ENCODE measurements at regions not wholly inside any gene's neighbourhood (a gene's known extent, or its start where the extent isn't known, plus 50 kb on each side); places are given as distances from the start of the nearest gene placed in this dataset.

- Histone ChIP-seq H3K36me3 (ENCODE audit: insufficient read depth, low read length) (no peaks in the 10 kb centered on the region), H3K9me3 (ENCODE audit: control insufficient read depth in 1 of 2, insufficient read depth in 1 of 2, low read length in 2 of 2) (no peaks in the 10 kb centered on the region), H3K27ac (ENCODE audit: low read depth in 1 of 2, low read length in 2 of 2) (no peak overlapping the region), H3K4me3 (ENCODE audit: low read length) (no peak overlapping the region), H3K27me3 (ENCODE audit: control insufficient read depth in 1 of 2, insufficient read depth in 2 of 2, low read length in 2 of 2) (no peaks in the 10 kb centered on the region), H3K4me1 (ENCODE audit: insufficient read depth, low read length) (no peaks in the 10 kb centered on the region)
- H3K9me3 Mint-ChIP-seq, result no peaks in the 10 kb centered on the region
- H3K4me3 Mint-ChIP-seq, result no peak overlapping the region
- H3K27ac Mint-ChIP-seq, result no peak overlapping the region
- H3K27me3 Mint-ChIP-seq, result no peaks in the 10 kb centered on the region
- DNase-seq (no peak), ATAC-seq (ENCODE audit: poor library complexity) (no peak)
- TF ChIP-seq CTCF (IDR thresholded peaks at IDR 0.05), result no peak
- intact Hi-C loops (cut with DNase I, micrococcal nuclease), result no loop called here
- ChIA-PET CTCF (interaction anchor here (0.6 kb wide), 1 partner anchor 26 kb away, joined by 3 read pairs; no protein-coding TSS in a partner anchor), POLR2A (no interaction called here)
- H3K4me1 Mint-ChIP-seq (ENCODE audit: low read depth), result no peaks in the 10 kb centered on the region
- no peaks in the 10 kb centered on the region for H3K36me3 Mint-ChIP-seq (ENCODE audit: low read depth)
Measured at GRCh38 chr18:2002151-2002550, 569.2 kb downstream of the METTL4 start.

GRCh38 chr18:2002604-2003003 lies 568.7 kb downstream of the METTL4 start:
- H3K4me1 ChIP-seq (ENCODE audit: insufficient read depth, low read length), result no peaks in the 10 kb centered on the region
- no peaks in the 10 kb centered on the region for H3K27me3 ChIP-seq (ENCODE audit: control insufficient read depth in 1 of 2, insufficient read depth in 2 of 2, low read length in 2 of 2)
- no peak overlapping the region for H3K4me3 ChIP-seq (ENCODE audit: low read length)
- Mint-ChIP-seq H3K4me3 (no peak overlapping the region), H3K27ac (no peak overlapping the region), H3K9me3 (peaks cover 2% of the 10 kb centered on the region), H3K36me3 (ENCODE audit: low read depth) (no peaks in the 10 kb centered on the region), H3K27me3 (no peaks in the 10 kb centered on the region), H3K4me1 (ENCODE audit: low read depth) (no peaks in the 10 kb centered on the region)
- TF ChIP-seq CTCF (IDR thresholded peaks at IDR 0.05), result no peak
- CTCF ChIA-PET, result no interaction called here
- no peak for ATAC-seq (ENCODE audit: poor library complexity)
- POLR2A ChIA-PET, result no interaction called here
- no peak overlapping the region for H3K27ac ChIP-seq (ENCODE audit: low read depth in 1 of 2, low read length in 2 of 2)
- intact Hi-C loops (cut with DNase I, micrococcal nuclease), result no loop called here
- no peaks in the 10 kb centered on the region for H3K36me3 ChIP-seq (ENCODE audit: insufficient read depth, low read length)
- no peak for DNase-seq
- no peaks in the 10 kb centered on the region for H3K9me3 ChIP-seq (ENCODE audit: control insufficient read depth in 1 of 2, insufficient read depth in 1 of 2, low read length in 2 of 2)

- Mint-ChIP-seq H3K4me1 (ENCODE audit: low read depth) (no peaks in the 10 kb centered on the region), H3K27ac (no peak overlapping the region), H3K9me3 (peaks cover 2% of the 10 kb centered on the region), H3K36me3 (ENCODE audit: low read depth) (no peaks in the 10 kb centered on the region), H3K4me3 (no peak overlapping the region), H3K27me3 (no peaks in the 10 kb centered on the region)
- Histone ChIP-seq H3K4me1 (ENCODE audit: insufficient read depth, low read length) (no peaks in the 10 kb centered on the region), H3K27me3 (ENCODE audit: control insufficient read depth in 1 of 2, insufficient read depth in 2 of 2, low read length in 2 of 2) (no peaks in the 10 kb centered on the region), H3K4me3 (ENCODE audit: low read length) (no peak overlapping the region), H3K27ac (ENCODE audit: low read depth in 1 of 2, low read length in 2 of 2) (no peak overlapping the region), H3K9me3 (ENCODE audit: control insufficient read depth in 1 of 2, insufficient read depth in 1 of 2, low read length in 2 of 2) (no peaks in the 10 kb centered on the region), H3K36me3 (ENCODE audit: insufficient read depth, low read length) (no peaks in the 10 kb centered on the region)
- DNase-seq, result no peak
- intact Hi-C loops (cut with DNase I, micrococcal nuclease), result no loop called here
- TF ChIP-seq CTCF (IDR thresholded peaks at IDR 0.05), result no peak
- ChIA-PET POLR2A (no interaction called here), CTCF (no interaction called here)
- ATAC-seq (ENCODE audit: poor library complexity), result no peak
Measured at GRCh38 chr18:2009942-2010697, 561.2 kb downstream of the METTL4 start.
